SK-N-SH treated with all-trans-retinoic acid at 6 μM for 48 hours (cell line): ENCODE measurements at regions not wholly inside any gene's neighbourhood (a gene's known extent, or its start where the extent isn't known, plus 50 kb on each side); places are given as distances from the start of the nearest gene placed in this dataset.
"Not testable (repeated sequence)": the region's sequence is repeated elsewhere in the genome, so short reads cannot be mapped to it uniquely, and the experiment has no call there.

Source experiments
- ATAC-seq: fragments of 200-7000 bp; cut with Tn5 transposase; 3 replicates; pipeline ENCODE4 v1.9.1; 2020; ENCODE audit warnings: mild to moderate bottlenecking, moderate library complexity
- ARNTL ChIP-seq: fragments of 450-650 bp; formaldehyde crosslinking; IDR thresholded peaks from 2 replicates; pipeline ENCODE4 v1.5.0; 2020; ENCODE audit warnings: low read depth, mild to moderate bottlenecking, moderate library complexity, borderline replicate concordance
- BACH2 ChIP-seq: fragments of 250-450 bp; sonication (Bioruptor Pico); IDR thresholded peaks from 2 replicates; pipeline ENCODE4 v1.9.0; 2021; ENCODE audit warnings: mild to moderate bottlenecking, borderline replicate concordance
- CSDC2 ChIP-seq: fragments of 250-450 bp; sonication (Bioruptor Pico); IDR thresholded peaks from 2 replicates; pipeline ENCODE4 v1.5.0; 2020; ENCODE audit warnings: mild to moderate bottlenecking, moderate library complexity
- CSRNP3 ChIP-seq: fragments of 250-450 bp; sonication (Bioruptor Pico); IDR thresholded peaks from 2 replicates; pipeline ENCODE4 v1.5.1; 2021; ENCODE audit warnings: mild to moderate bottlenecking, moderate library complexity
- ESRRG ChIP-seq: fragments of 250-450 bp; sonication (Bioruptor Pico); IDR thresholded peaks from 2 replicates; pipeline ENCODE4 v1.6.1; 2021; ENCODE audit warnings: mild to moderate bottlenecking
- GLIS3 ChIP-seq: fragments of 250-450 bp; sonication (Bioruptor Pico); IDR thresholded peaks from 2 replicates; pipeline ENCODE4 v1.5.0; 2020; ENCODE audit warnings: mild to moderate bottlenecking, moderate library complexity
- ISL1 ChIP-seq: fragments of 250-450 bp; sonication (Bioruptor Pico); IDR thresholded peaks from 2 replicates; pipeline ENCODE4 v2.1.2; 2022; ENCODE audit warnings: mild to moderate bottlenecking, moderate library complexity
- OSR1 ChIP-seq: fragments of 250-450 bp; sonication (Bioruptor Pico); IDR thresholded peaks from 2 replicates; pipeline ENCODE4 v1.8.0; 2022; ENCODE audit warnings: moderate library complexity, mild to moderate bottlenecking, inconsistent platforms
- POU6F1 ChIP-seq: fragments of 250-450 bp; sonication (Bioruptor Pico); IDR thresholded peaks from 2 replicates; pipeline ENCODE4 v1.8.0; 2021; ENCODE audit warnings: low read depth, mild to moderate bottlenecking, moderate library complexity, borderline replicate concordance
- PPARA ChIP-seq: fragments of 250-450 bp; sonication (Bioruptor Pico); IDR thresholded peaks from 2 replicates; pipeline ENCODE4 v1.5.0; 2020; ENCODE audit warnings: mild to moderate bottlenecking, borderline replicate concordance
- RARB ChIP-seq: fragments of 250-450 bp; sonication (Bioruptor Pico); IDR thresholded peaks from 2 replicates; pipeline ENCODE4 v1.8.0; 2021; ENCODE audit warnings: mild to moderate bottlenecking, moderate library complexity
- TCF4 ChIP-seq: fragments of 250-450 bp; sonication (Bioruptor Pico); IDR thresholded peaks from 2 replicates; pipeline ENCODE4 v1.8.0; 2021; ENCODE audit warnings: mild to moderate bottlenecking, moderate library complexity, borderline replicate concordance
- TSHZ2 ChIP-seq: fragments of 250-450 bp; sonication (Bioruptor Pico); IDR thresholded peaks from 2 replicates; pipeline ENCODE4 v1.5.0; 2020; ENCODE audit warnings: mild to moderate bottlenecking, moderate library complexity
- ZFP3 ChIP-seq: fragments of 250-450 bp; sonication (Bioruptor Pico); IDR thresholded peaks from 2 replicates; pipeline ENCODE4 v1.5.0; 2020; ENCODE audit warnings: mild to moderate bottlenecking, moderate library complexity
- ZNF565 ChIP-seq: fragments of 450-650 bp; formaldehyde crosslinking; conservative IDR thresholded peaks from 2 replicates; pipeline ENCODE4 v1.5.0; 2020; ENCODE audit warnings: low read depth, mild to moderate bottlenecking, moderate library complexity
- ZNF70 ChIP-seq: fragments of 450-650 bp; formaldehyde crosslinking; IDR thresholded peaks from 2 replicates; pipeline ENCODE4 v1.5.0; 2020; ENCODE audit warnings: mild to moderate bottlenecking, moderate library complexity
- ZNF8 ChIP-seq: fragments of 450-650 bp; formaldehyde crosslinking; IDR thresholded peaks from 2 replicates; pipeline ENCODE4 v1.5.0; 2020; ENCODE audit warnings: mild to moderate bottlenecking, moderate library complexity
- TF ChIP-seq, protein P1 (sequence below): fragments of 250-450 bp; sonication (Bioruptor Pico); IDR thresholded peaks from 2 replicates; pipeline ENCODE4 v1.8.0; 2020; ENCODE audit warnings: mild to moderate bottlenecking, moderate library complexity, borderline replicate concordance

- no peak for ATAC-seq
- TF ChIP-seq, protein P1, sequence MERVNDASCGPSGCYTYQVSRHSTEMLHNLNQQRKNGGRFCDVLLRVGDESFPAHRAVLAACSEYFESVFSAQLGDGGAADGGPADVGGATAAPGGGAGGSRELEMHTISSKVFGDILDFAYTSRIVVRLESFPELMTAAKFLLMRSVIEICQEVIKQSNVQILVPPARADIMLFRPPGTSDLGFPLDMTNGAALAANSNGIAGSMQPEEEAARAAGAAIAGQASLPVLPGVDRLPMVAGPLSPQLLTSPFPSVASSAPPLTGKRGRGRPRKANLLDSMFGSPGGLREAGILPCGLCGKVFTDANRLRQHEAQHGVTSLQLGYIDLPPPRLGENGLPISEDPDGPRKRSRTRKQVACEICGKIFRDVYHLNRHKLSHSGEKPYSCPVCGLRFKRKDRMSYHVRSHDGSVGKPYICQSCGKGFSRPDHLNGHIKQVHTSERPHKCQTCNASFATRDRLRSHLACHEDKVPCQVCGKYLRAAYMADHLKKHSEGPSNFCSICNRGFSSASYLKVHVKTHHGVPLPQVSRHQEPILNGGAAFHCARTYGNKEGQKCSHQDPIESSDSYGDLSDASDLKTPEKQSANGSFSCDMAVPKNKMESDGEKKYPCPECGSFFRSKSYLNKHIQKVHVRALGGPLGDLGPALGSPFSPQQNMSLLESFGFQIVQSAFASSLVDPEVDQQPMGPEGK (CRISPR knock-in tag) = no peak
- TF ChIP-seq ISL1 (CRISPR knock-in tag) = 0 out of 2 replicates have a peak, but pooled peaks have one; percentile 20
Measured at GRCh38 chr10:106360870-106361269, 803.6 kb downstream of the SORCS1 start.

DNA sequence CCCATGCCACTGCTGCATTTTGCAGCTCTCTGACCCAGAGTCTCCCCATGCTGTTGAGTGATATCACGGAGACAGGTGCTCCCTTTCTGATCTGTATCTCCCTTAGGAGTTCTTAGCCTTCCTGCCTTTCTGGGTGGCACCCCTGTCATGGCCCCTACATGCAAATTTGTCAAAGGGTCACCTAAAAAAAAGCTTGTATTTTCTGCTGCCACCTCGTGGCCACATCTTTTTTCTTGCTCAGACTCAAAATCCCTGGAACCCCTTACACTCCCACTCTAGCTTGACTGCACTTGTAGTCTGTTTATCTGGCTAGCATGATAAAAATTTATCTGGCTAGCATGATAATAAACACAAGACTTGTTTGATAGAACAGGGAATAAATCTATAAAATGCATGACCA, 809.1 kb downstream of the SORCS1 start:
- TF ChIP-seq ZNF8 (CRISPR knock-in tag) = no peak
- no peak for TF ChIP-seq RARB (CRISPR knock-in tag)
- no peak for ATAC-seq

DNA sequence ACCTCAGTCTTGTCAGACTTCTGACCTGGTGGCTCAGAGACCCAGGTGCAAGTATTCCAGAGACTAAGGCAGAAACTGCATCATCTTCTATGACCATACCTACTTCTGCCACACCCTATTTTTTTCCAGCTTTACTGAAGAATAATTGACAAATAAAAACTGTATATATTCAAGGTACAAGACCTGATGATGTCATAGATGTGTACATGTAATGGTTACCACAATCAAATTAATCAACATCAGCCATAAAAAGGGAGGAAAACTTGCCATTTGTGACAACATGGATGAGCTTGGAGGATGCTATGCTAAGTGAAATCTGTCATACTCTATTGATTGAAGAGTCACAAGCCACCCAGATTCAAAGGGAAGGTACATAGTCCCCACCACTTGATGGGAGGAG, 815.6 kb downstream of the SORCS1 start:
- TF ChIP-seq, protein P1 (CRISPR knock-in tag) = no peak
- TF ChIP-seq ZNF565 (CRISPR knock-in tag) (no peak), ISL1 (CRISPR knock-in tag) (no peak), RARB (CRISPR knock-in tag) (no peak), BACH2 (no peak), TCF4 (CRISPR knock-in tag) (no peak)
- ATAC-seq = no peak

DNA sequence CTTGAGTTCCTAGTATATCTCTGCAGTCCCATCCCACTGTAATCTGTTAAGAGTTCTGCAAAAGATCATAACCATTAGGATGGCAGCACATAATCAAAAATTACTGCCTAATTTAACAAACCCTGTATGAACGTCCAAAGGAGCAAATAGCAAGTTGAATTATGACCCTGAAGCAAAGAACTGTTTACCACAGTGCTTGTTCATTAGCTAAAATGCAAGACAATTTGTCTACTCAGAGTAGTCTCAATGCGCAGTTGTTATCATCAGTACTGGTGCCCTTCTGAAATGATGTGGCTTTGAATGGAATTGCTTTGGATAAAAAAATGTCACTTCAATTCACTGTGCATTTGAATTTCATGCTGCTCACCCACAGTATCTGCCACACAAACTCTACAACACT, 817.0 kb downstream of the SORCS1 start:
- no peak for TF ChIP-seq CSDC2 (CRISPR knock-in tag)
- TF ChIP-seq, all 23 proteins: peak for 0
- ATAC-seq = no peak

DNA sequence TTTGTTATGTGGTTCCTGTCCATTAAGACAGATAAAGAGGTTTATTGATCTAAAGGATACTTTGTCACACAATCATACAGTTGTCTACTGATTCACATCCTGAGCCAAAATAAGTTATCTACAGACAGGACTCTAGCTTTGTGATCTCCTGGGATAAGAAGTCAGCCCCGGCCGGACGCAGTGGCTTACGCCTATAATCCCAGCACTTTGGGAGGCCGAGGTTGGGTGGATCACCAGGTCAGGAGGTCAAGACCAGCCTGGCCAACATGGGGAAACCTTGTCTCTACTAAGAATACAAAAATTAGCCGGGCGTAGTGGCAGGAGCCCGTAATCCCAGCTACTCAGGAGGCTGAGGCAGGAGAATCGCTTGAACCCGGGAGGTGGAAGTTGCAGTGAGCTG, 821.0 kb downstream of the SORCS1 start:
- not testable (repeated sequence) for ATAC-seq

DNA sequence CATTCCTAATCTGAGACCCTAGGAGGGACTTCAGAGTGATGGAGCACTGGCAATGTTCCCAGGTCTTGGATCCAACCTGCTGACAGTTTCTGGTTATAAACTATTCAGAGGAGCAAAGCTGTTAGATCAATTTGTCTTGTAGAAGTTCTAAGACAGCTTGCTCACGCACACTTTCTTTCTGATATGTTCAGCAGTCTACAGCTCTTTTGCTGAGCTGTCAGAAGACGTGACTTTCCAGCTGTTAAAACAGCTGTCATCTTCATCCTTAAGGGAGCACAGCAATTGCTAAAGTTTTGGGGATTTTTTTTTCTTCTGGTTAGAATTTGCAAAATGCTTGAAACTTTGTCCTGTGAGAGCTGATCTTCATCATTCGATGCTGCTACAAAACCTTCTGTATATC, 823.1 kb downstream of the SORCS1 start:
- TF ChIP-seq, protein P1 (CRISPR knock-in tag) = no peak
- TF ChIP-seq ARNTL = no peak
- no peak for TF ChIP-seq ZNF8 (CRISPR knock-in tag)
- no peak for TF ChIP-seq RARB (CRISPR knock-in tag)
- no peak for TF ChIP-seq BACH2
- no peak for TF ChIP-seq OSR1 (CRISPR knock-in tag)
- no peak for TF ChIP-seq ZFP3 (CRISPR knock-in tag)
- no peak for TF ChIP-seq CSDC2 (CRISPR knock-in tag)
- no peak for TF ChIP-seq ZNF70 (CRISPR knock-in tag)
- no peak for TF ChIP-seq GLIS3 (CRISPR knock-in tag)
- TF ChIP-seq, all 23 proteins: peak for 0
- no peak for ATAC-seq

- no peak for ATAC-seq
- no peak for TF ChIP-seq POU6F1
- TF ChIP-seq CSRNP3 (CRISPR knock-in tag) = no peak
- TF ChIP-seq TSHZ2 (CRISPR knock-in tag) = no peak
- no peak for TF ChIP-seq PPARA (CRISPR knock-in tag)
- TF ChIP-seq ZFP3 (CRISPR knock-in tag) = no peak
- TF ChIP-seq ISL1 (CRISPR knock-in tag) = no peak
- no peak for TF ChIP-seq ESRRG (CRISPR knock-in tag)
- no peak for TF ChIP-seq BACH2
- TF ChIP-seq TCF4 (CRISPR knock-in tag) = no peak
- TF ChIP-seq, all 23 proteins: peak for 0
Measured at GRCh38 chr10:106338486-106338885, 826.0 kb downstream of the SORCS1 start.
